Panc1 (cell line): ENCODE measurements at regions not wholly inside any gene's neighbourhood (a gene's known extent, or its start where the extent isn't known, plus 50 kb on each side); places are given as distances from the start of the nearest gene placed in this dataset.
"Not testable (repeated sequence)": the region's sequence is repeated elsewhere in the genome, so short reads cannot be mapped to it uniquely, and the experiment has no call there.

ENCODE experiments used
- CTCF ChIP-seq: fragments of 450-650 bp; IDR thresholded peaks from 2 replicates; pipeline ENCODE4 v1.5.1; 2017; ENCODE audit warnings: mild to moderate bottlenecking
- POLR2AphosphoS5 ChIP-seq: IDR thresholded peaks from 2 replicates; pipeline ENCODE4 v1.6.1; 2012; ENCODE audit warnings: mild to moderate bottlenecking, low read depth, low read length, moderate library complexity

- not testable (repeated sequence) for TF ChIP-seq CTCF, POLR2AphosphoS5
Observed at GRCh38 chr10:30703446-30703845, 73.9 kb upstream of the LYZL2 start.
